Hepatocyte (in vitro differentiated cells): ENCODE measurements at regions not wholly inside any gene's neighbourhood (a gene's known extent, or its start where the extent isn't known, plus 50 kb on each side); places are given as distances from the start of the nearest gene placed in this dataset.
"Not testable (repeated sequence)": the region's sequence is repeated elsewhere in the genome, so short reads cannot be mapped to it uniquely, and the experiment has no call there.

Experiments used
- DNase-seq: peaks from one replicate; pipeline ENCODE4 v3.0.0-alpha.2; 2016; ENCODE audit warnings: low spot score
- H2AFZ ChIP-seq: fragments of 200-600 bp; sonication (generic); 2 replicates; pipeline ENCODE4 v1.6.0; 2016; ENCODE audit warnings: antibody characterized with exemption, mild to moderate bottlenecking
- H3K27ac ChIP-seq: fragments of 200-600 bp; sonication (generic); 2 replicates; pipeline ENCODE4 v1.5.1; 2016; ENCODE audit warnings: mild to moderate bottlenecking
- H3K27me3 ChIP-seq: fragments of 200-600 bp; sonication (generic); 2 replicates; pipeline ENCODE4 v1.6.1; 2016
- H3K36me3 ChIP-seq: fragments of 200-600 bp; sonication (generic); replicated peaks from 2 replicates; pipeline ENCODE4 v1.5.1; 2016; ENCODE audit warnings: low read depth; ENCODE audit not compliant: insufficient read depth
- H3K4me1 ChIP-seq: fragments of 200-600 bp; sonication (generic); 2 replicates; pipeline ENCODE4 v1.5.1; 2016; ENCODE audit warnings: mild to moderate bottlenecking, moderate library complexity; ENCODE audit not compliant: insufficient read depth
- H3K4me2 ChIP-seq: fragments of 200-600 bp; sonication (generic); 2 replicates; pipeline ENCODE4 v1.6.0; 2016
- H3K4me3 ChIP-seq: fragments of 200-600 bp; sonication (generic); 2 replicates; pipeline ENCODE4 v1.5.1; 2016; ENCODE audit warnings: mild to moderate bottlenecking
- H3K79me2 ChIP-seq: fragments of 200-600 bp; sonication (generic); 2 replicates; pipeline ENCODE4 v1.6.0; 2017; ENCODE audit warnings: mild to moderate bottlenecking
- H3K9me2 ChIP-seq: fragments of 200-600 bp; sonication (generic); replicated peaks from 2 replicates; pipeline ENCODE4 v1.6.0; 2017; ENCODE audit warnings: mild to moderate bottlenecking; ENCODE audit not compliant: insufficient read depth
- H3K9me3 ChIP-seq: fragments of 200-600 bp; sonication (generic); 2 replicates; pipeline ENCODE4 v1.5.1; 2016; ENCODE audit warnings: low read depth, mild to moderate bottlenecking
- H4K20me1 ChIP-seq: fragments of 200-600 bp; sonication (generic); 2 replicates; pipeline ENCODE4 v1.6.0; 2016; ENCODE audit warnings: mild to moderate bottlenecking; ENCODE audit not compliant: insufficient read depth, poor library complexity, severe bottlenecking
- CTCF ChIP-seq: fragments of 200-600 bp; sonication (generic); IDR thresholded peaks from 2 replicates; pipeline ENCODE4 v1.5.1; 2016; ENCODE audit warnings: antibody characterized with exemption, mild to moderate bottlenecking; ENCODE audit not compliant: poor library complexity
- EZH2 ChIP-seq: fragments of 200-600 bp; sonication (generic); IDR thresholded peaks from 2 replicates; pipeline ENCODE4 v1.6.1; 2016; ENCODE audit warnings: antibody characterized with exemption, mild to moderate bottlenecking, borderline replicate concordance
- EZH2phosphoT487 ChIP-seq: fragments of 200-600 bp; sonication (generic); IDR thresholded peaks from one replicate; pipeline ENCODE4 v1.6.1; 2018; ENCODE audit warnings: antibody characterized with exemption, mild to moderate bottlenecking, low read depth, moderate library complexity; ENCODE audit not compliant: unreplicated experiment, severe bottlenecking
- WGBS: methylation state at CpG from one replicate; pipeline ENCODE4 v1.1.6; 2016; ENCODE audit warnings: low lambda C conversion rate; ENCODE audit errors: missing lambda C conversion rate; 5-methylcytosine and 5-hydroxymethylcytosine counted together

GRCh38 chr5:120330558-120330957 is 133.5 kb upstream of the PRR16 start:
- Histone ChIP-seq H3K36me3 (no peaks in the 10 kb centered on the region), H3K27ac (no peak overlapping the region), H3K4me2 (no peak overlapping the region), H3K9me2 (no peaks in the 10 kb centered on the region), H3K4me3 (no peak overlapping the region), H4K20me1 (no peaks in the 10 kb centered on the region), H3K9me3 (peaks cover 5% of the 10 kb centered on the region), H3K79me2 (no peaks in the 10 kb centered on the region), H2AFZ (no peak overlapping the region), H3K4me1 (no peaks in the 10 kb centered on the region), H3K27me3 (no peaks in the 10 kb centered on the region)
- DNase-seq: no peak
- no peak for TF ChIP-seq EZH2phosphoT487
- no peak for TF ChIP-seq EZH2
- TF ChIP-seq CTCF: no peak
- WGBS: 65% methylated on average over 1 of the region's 1 CpG

GRCh38 chr5:120344181-120344580 is 119.9 kb upstream of the PRR16 start:
- no peaks in the 10 kb centered on the region for H3K79me2 ChIP-seq
- 80% methylated on average over 4 of the region's 4 CpGs for WGBS
- TF ChIP-seq CTCF: no peak
- no peak for TF ChIP-seq EZH2
- no peak for TF ChIP-seq EZH2phosphoT487
- H3K9me3 ChIP-seq: no peaks in the 10 kb centered on the region
- no peak overlapping the region for H2AFZ ChIP-seq
- H3K27ac ChIP-seq: no peak overlapping the region
- no peaks in the 10 kb centered on the region for H3K4me1 ChIP-seq
- H3K4me2 ChIP-seq: no peak overlapping the region
- H3K4me3 ChIP-seq: no peak overlapping the region
- no peaks in the 10 kb centered on the region for H4K20me1 ChIP-seq
- no peaks in the 10 kb centered on the region for H3K36me3 ChIP-seq
- H3K27me3 ChIP-seq: no peaks in the 10 kb centered on the region
- DNase-seq: no peak
- H3K9me2 ChIP-seq: no peaks in the 10 kb centered on the region

GRCh38 chr5:120345947-120346346 is 118.2 kb upstream of the PRR16 start:
- H3K9me2 ChIP-seq: no peaks in the 10 kb centered on the region
- H3K27me3 ChIP-seq: no peaks in the 10 kb centered on the region
- no peak overlapping the region for H3K4me2 ChIP-seq
- H3K9me3 ChIP-seq: no peaks in the 10 kb centered on the region
- TF ChIP-seq EZH2phosphoT487: no peak
- no peak for TF ChIP-seq CTCF
- no peak for TF ChIP-seq EZH2
- H4K20me1 ChIP-seq: no peaks in the 10 kb centered on the region
- DNase-seq: no peak
- H2AFZ ChIP-seq: no peak overlapping the region
- no peak overlapping the region for H3K27ac ChIP-seq
- 96% methylated on average over 4 of the region's 4 CpGs for WGBS
- no peaks in the 10 kb centered on the region for H3K4me1 ChIP-seq
- no peaks in the 10 kb centered on the region for H3K79me2 ChIP-seq
- H3K4me3 ChIP-seq: no peak overlapping the region
- H3K36me3 ChIP-seq: no peaks in the 10 kb centered on the region

- H3K9me2 ChIP-seq, H3K27me3 ChIP-seq, H3K36me3 ChIP-seq, H3K4me3 ChIP-seq, H3K27ac ChIP-seq, H2AFZ ChIP-seq, H3K4me1 ChIP-seq, DNase-seq, H4K20me1 ChIP-seq, H3K9me3 ChIP-seq, H3K4me2 ChIP-seq, H3K79me2 ChIP-seq: not testable (repeated sequence)
- WGBS: 93% methylated on average over 5 of the region's 5 CpGs
Observed at GRCh38 chr5:120351071-120351470, 113.0 kb upstream of the PRR16 start.
